CD4-positive, alpha-beta T cell treated with Interleukin-1 beta for 1 hour (primary cell): ENCODE measurements at regions not wholly inside any gene's neighbourhood (a gene's known extent, or its start where the extent isn't known, plus 50 kb on each side); places are given as distances from the start of the nearest gene placed in this dataset.
"Not testable (repeated sequence)": the region's sequence is repeated elsewhere in the genome, so short reads cannot be mapped to it uniquely, and the experiment has no call there.

Experiments used
- DNase-seq, 2 donors: peaks; one replicate each; pipeline ENCODE4 v3.0.0-alpha.2; 2020 to 2022

GRCh38 chr5:100364757-100365478 lies 170.3 kb upstream of the FAM174A start:
- DNase-seq = not testable (repeated sequence)

- DNase-seq = not testable (repeated sequence)
Observed at GRCh38 chr5:100364343-100364742, 170.8 kb upstream of the FAM174A start.

GRCh38 chr5:100359998-100360397 lies 175.2 kb upstream of the FAM174A start:
- DNase-seq = not testable (repeated sequence)

- not testable (repeated sequence) for DNase-seq
Observed at GRCh38 chr5:100346269-100346668, 188.9 kb upstream of the FAM174A start.

- not testable (repeated sequence) for DNase-seq
Observed at GRCh38 chr5:100341485-100341884, 193.7 kb upstream of the FAM174A start.

GRCh38 chr5:100322483-100322882 lies 212.7 kb upstream of the FAM174A start:
- DNase-seq = no peak

- DNase-seq = no peak
Observed at GRCh38 chr5:100319885-100320284, 215.3 kb upstream of the FAM174A start.

GRCh38 chr5:100313657-100314056 lies 221.5 kb upstream of the FAM174A start:
- no peak for DNase-seq

GRCh38 chr5:100311806-100312205 lies 223.4 kb upstream of the FAM174A start:
- DNase-seq = no peak

- DNase-seq = no peak
Observed at GRCh38 chr5:100306000-100306399, 229.2 kb upstream of the FAM174A start.

- no peak for DNase-seq
Observed at GRCh38 chr5:100303216-100303615, 232.0 kb upstream of the FAM174A start.

GRCh38 chr5:100299261-100299660 lies 235.9 kb upstream of the FAM174A start:
- DNase-seq = no peak

- no peak for DNase-seq
Observed at GRCh38 chr5:100276071-100276470, 259.1 kb upstream of the FAM174A start.

- DNase-seq = no peak
Observed at GRCh38 chr5:100275631-100276030, 259.5 kb upstream of the FAM174A start.

GRCh38 chr5:100273846-100274580 lies 261.2 kb upstream of the FAM174A start:
- no peak for DNase-seq

- DNase-seq = no peak
Observed at GRCh38 chr5:100270023-100270771, 265.0 kb upstream of the FAM174A start.

- no peak for DNase-seq
Observed at GRCh38 chr5:100260968-100261367, 274.2 kb upstream of the FAM174A start.

- DNase-seq = no peak
Observed at GRCh38 chr5:100252944-100253343, 282.2 kb upstream of the FAM174A start.

GRCh38 chr5:100252037-100252436 lies 283.1 kb upstream of the FAM174A start:
- DNase-seq = no peak

GRCh38 chr5:100249884-100250269 lies 285.3 kb upstream of the FAM174A start:
- no peak for DNase-seq

- no peak for DNase-seq
Observed at GRCh38 chr5:100249211-100249883, 285.8 kb upstream of the FAM174A start.

- DNase-seq = no peak
Observed at GRCh38 chr5:100232736-100233135, 302.4 kb upstream of the FAM174A start.

- DNase-seq = no peak
Observed at GRCh38 chr5:100188778-100189177, 346.4 kb upstream of the FAM174A start.
